ENCODE measurements at regions not wholly inside any gene's neighbourhood (a gene's known extent, or its start where the extent isn't known, plus 50 kb on each side); places are given as distances from the start of the nearest gene placed in this dataset.

DNA sequence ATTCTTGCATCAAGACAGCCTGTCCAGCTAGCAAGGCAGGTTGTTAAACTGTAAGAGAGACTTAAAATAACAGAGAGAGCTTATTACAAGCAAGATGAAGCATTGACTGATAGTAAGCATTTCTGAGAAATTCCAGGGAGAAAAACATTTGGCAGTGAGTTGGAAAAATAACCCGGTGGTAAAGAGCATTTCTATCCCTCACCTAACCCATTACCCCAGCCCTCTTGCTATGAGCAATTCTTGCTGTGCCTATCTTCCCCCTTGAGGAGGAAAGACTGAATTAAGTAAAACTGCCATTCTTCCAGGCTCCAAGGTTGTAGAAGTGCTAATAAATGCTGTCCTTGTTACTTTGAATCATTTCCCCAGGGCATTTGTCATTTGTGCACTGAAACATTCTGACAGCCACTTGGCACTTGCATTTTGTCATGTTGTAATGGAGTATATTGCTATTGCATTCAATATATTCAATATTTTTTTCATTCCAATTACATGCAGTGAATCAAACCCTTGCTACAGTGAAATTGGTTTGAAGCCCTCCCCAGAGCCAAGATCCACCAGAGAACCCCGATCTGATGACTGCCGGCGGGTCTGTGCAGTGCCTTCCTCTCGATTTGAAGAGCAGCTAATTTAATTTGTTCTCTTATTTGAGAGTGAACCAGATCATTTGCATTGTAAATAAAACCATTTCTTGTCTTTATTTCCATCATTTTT lies 291.1 kb downstream of the HIVEP2 start:
- TF ChIP-seq CTCF (IDR thresholded peaks at IDR 0.05; ENCODE audit: insufficient read depth, low read length) = no peak
- H3K4me3 ChIP-seq (ENCODE audit: low read depth, low read length) = no peak overlapping the region
- DNase-seq (ENCODE audit: low read depth) = no peak

DNA sequence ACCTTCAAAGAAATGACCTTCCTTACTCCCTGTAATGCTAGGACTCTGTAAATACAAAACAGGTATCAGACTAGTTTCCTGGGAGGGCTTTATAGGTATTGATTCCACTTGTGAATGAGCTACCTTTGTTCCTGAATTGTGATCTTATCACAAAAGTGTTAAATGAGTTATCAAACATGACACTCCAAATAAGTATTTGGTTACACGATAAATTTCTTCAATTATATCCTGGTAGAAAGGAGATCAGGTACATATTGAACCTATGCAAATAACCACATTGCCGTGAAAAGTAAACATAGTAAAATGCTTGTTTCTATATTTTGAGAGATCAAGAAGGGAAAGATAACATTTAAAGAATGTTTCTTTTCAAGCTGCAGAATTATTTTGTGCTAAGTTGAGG lies 285.3 kb downstream of the HIVEP2 start:
- DNase-seq (ENCODE audit: low read depth) = no peak
- no peak overlapping the region for H3K4me3 ChIP-seq (ENCODE audit: low read depth, low read length)
- no peak for TF ChIP-seq CTCF (IDR thresholded peaks at IDR 0.05; ENCODE audit: insufficient read depth, low read length)

- no peak for TF ChIP-seq CTCF (IDR thresholded peaks at IDR 0.05; ENCODE audit: insufficient read depth, low read length)
- H3K4me3 ChIP-seq (ENCODE audit: low read depth, low read length) = no peak overlapping the region
- DNase-seq (ENCODE audit: low read depth) = no peak
Observed at GRCh38 chr6:142665393-142665792, 279.6 kb downstream of the HIVEP2 start.

DNA sequence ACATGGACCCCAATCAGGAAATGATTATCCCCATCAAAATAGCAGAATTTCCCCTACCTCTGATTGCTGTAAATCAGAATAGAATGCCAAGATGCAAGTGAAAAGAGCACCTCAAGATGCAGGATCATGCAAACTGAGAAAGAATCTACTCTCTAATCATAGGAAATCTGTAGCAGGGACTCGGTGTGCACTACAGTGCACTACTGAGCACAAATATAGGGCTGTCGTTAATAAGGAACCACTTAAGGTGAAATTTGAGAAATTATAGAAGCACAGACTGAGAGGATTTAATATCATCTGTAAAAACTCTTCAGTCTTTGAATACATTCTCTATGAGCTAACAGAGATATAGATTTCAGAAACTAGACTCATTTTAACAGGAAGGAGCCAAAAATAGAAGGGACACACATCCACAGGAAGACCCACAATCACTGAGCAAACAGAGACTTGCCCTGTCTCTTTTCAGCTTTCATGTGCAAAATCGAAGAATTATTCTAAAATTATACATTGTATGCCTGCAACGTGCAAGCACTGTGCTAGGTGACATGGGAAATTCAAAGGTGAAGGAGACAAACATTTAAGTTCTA lies 278.3 kb downstream of the HIVEP2 start:
- H3K4me3 ChIP-seq (ENCODE audit: low read depth, low read length) = no peak overlapping the region
- no peak for TF ChIP-seq CTCF (IDR thresholded peaks at IDR 0.05; ENCODE audit: insufficient read depth, low read length)
- no peak for DNase-seq (ENCODE audit: low read depth)

DNA sequence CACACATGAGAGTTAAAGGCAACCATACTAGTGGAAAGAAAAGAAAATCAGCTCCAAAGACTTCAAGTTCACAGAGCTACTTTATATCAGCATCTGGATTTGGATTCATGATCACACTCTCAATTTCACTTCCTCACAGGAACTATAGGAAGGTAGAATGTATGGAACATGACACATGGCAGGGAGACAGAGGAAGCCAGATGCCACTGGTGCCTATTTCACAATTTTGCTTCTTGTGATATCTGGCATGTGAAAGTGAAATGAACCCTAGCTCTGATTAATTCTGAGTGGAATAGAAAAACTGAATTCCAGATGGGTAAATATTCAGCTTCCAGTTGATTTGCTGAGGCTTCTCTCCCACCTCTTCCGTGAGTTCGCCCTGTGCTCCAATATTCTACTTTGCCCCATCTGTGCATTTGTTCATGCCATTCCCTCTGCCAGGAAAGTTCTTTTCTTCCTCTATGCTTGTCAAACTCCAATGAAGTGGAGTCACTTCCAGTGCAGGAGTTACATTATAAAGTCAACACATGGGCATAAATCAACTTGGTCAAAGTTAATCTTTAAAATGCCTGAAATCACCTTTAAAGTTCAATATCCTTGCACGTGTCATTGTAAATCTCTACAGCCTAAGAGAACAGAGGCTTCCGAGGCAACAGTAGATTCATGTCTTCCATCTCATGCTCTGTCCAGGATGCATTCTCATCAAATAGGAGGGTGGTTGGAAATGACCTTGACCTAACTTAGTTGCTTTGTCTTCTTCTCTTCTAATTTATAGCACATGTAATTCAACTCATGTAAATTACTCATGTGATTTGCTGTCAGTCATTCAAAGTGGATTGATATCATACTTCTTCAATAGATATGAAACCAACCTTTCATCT lies 275.3 kb downstream of the HIVEP2 start:
- TF ChIP-seq CTCF (IDR thresholded peaks at IDR 0.05; ENCODE audit: insufficient read depth, low read length) = no peak
- H3K4me3 ChIP-seq (ENCODE audit: low read depth, low read length) = no peak overlapping the region
- DNase-seq (ENCODE audit: low read depth) = no peak

DNA sequence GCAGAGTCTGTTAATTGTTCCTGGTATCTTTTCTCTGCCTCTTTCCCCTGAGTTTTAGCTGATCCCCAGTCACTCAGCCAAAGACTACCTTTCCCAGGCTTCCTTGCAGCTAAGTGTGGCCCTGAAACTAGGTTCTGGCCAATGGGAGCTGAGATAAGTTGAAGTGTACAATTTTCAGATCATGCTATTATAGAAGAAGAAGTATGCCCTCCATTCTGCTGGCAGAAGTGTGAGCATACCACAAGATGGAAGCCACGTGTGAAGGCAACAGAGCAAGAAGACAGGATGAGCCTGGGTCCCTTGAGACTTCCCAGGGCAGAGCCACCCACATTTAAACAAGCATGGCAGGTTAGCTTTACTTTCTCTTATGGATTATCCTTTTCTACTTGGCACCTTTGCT lies 273.2 kb downstream of the HIVEP2 start:
- H3K4me3 ChIP-seq (ENCODE audit: low read depth, low read length) = no peak overlapping the region

More for the DNA sequence above, 273.2 kb downstream of the HIVEP2 start:
- no peak for TF ChIP-seq CTCF (IDR thresholded peaks at IDR 0.05; ENCODE audit: insufficient read depth, low read length)
- no peak for DNase-seq (ENCODE audit: low read depth)
